Sigmoid colon (tissue), 6 donors: ENCODE measurements at regions not wholly inside any gene's neighbourhood (a gene's known extent, or its start where the extent isn't known, plus 50 kb on each side); places are given as distances from the start of the nearest gene placed in this dataset.
"Not testable (repeated sequence)": the region's sequence is repeated elsewhere in the genome, so short reads cannot be mapped to it uniquely, and the experiment has no call there.

Source experiments
- DNase-seq: peaks from one replicate; pipeline ENCODE4 v3.0.0-alpha.2; 2019
- H3K27ac ChIP-seq, 4 donors: fragments of 200-600 bp; sonication (generic); one replicate each; pipeline ENCODE4 v1.5.1; 2016 to 2019; ENCODE audit warnings: mild to moderate bottlenecking in 1 of 4
- H3K27me3 ChIP-seq, 3 donors: fragments of 200-600 bp; sonication (generic); one replicate each; pipeline ENCODE4 v1.5.1; 2019; ENCODE audit warnings: mild to moderate bottlenecking in 1 of 3
- H3K36me3 ChIP-seq, 4 donors: fragments of 200-600 bp; sonication (generic); one replicate each; pipeline ENCODE4 v1.5.1; 2016 to 2019
- H3K4me1 ChIP-seq, 4 donors: fragments of 200-600 bp; sonication (generic); one replicate each; pipeline ENCODE4 v1.5.1; 2017 to 2019
- H3K4me3 ChIP-seq, 4 donors: fragments of 200-600 bp; sonication (generic); one replicate each; pipeline ENCODE4 v1.5.1; 2017 to 2019; ENCODE audit warnings: mild to moderate bottlenecking in 2 of 4, moderate library complexity in 1 of 4
- H3K9me3 ChIP-seq, 4 donors: fragments of 200-600 bp in 3 of 4; sonication (generic) in 3 of 4; one replicate each; pipeline versions ENCODE4 v1.5.1 to v1.6.1; 2013 to 2019
- CTCF ChIP-seq, 4 experiments: fragments of 450-650 bp in 3 of 4; fragments of 200-600 bp in 1 of 4; IDR thresholded peaks; one replicate each; pipeline ENCODE4 v1.5.1; 2016 to 2019; ENCODE audit warnings: antibody characterized with exemption in 4 of 4, mild to moderate bottlenecking in 3 of 4, moderate library complexity in 2 of 4
- EP300 ChIP-seq, 4 donors: sonication (generic); formaldehyde crosslinking; IDR thresholded peaks; one replicate each; pipeline ENCODE4 v1.6.1; 2017; ENCODE audit warnings: antibody characterized with exemption in 4 of 4
- POLR2A ChIP-seq, 2 donors: fragments of 450-650 bp; IDR thresholded peaks; one replicate each; pipeline ENCODE4 v1.6.1; 2016; ENCODE audit warnings: antibody characterized with exemption in 2 of 2, mild to moderate bottlenecking in 2 of 2, moderate library complexity in 2 of 2
- POLR2AphosphoS5 ChIP-seq, 4 donors: sonication (generic); formaldehyde crosslinking; IDR thresholded peaks; one replicate each; pipeline ENCODE4 v1.6.1; 2017; ENCODE audit warnings: antibody characterized with exemption in 4 of 4
- WGBS, 2 donors: extraction: QIAGEN DNeasy Blood & Tissue Kit; methylation state at CpG; one replicate each; pipeline ENCODE4 v1.1.7; 2013; 5-methylcytosine and 5-hydroxymethylcytosine counted together
- intact Hi-C: fragments of 100-400 bp; cut with DNase I; formaldehyde crosslinking; loops from one replicate; pipeline ENCODE4 v1.15.1; 2023
- donor health status: healthy with polysubstance abuse.
- donor health status: healthy.

- H3K27me3 ChIP-seq: no peaks in the 10 kb centered on the region
- no peak overlapping the region for H3K27ac ChIP-seq
- intact Hi-C loops: no loop called here
- H3K36me3 ChIP-seq: no peaks in the 10 kb centered on the region
- TF ChIP-seq CTCF (IDR thresholded peaks at IDR 0.05) (no peak), POLR2A (IDR thresholded peaks at IDR 0.05) (no peak), EP300 (IDR thresholded peaks at IDR 0.05) (no peak), POLR2AphosphoS5 (IDR thresholded peaks at IDR 0.05) (no peak)
- peaks cover 0 to 4% (median 0%) of the 10 kb centered on the region in 4 donors for H3K9me3 ChIP-seq
- no peaks in the 10 kb centered on the region for H3K4me1 ChIP-seq
- no peak overlapping the region for H3K4me3 ChIP-seq
- no peak for DNase-seq
- 80 to 84% methylated on average over 4 of the region's 4 CpGs for WGBS, 2 donors
Measured at GRCh38 chr6:76516924-76517323, 444.5 kb upstream of the IMPG1 start.

DNA sequence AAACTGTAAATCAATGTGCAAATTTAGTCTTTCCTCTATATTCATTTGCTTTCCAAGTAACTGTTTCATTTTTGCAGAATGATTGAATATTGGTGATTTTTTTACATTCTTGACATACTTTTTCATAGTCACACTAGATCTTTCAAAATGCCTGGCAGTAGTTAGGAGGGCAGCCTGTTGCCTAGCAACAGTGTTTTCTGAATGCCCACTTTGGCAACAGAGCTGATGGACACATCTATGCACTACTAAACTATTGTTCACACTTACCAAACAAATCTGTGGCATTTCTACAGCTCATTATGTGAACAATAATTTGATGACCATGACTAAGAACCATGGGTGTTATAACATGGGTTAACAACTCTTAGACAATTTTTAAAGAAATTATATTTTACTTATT, 438.0 kb upstream of the IMPG1 start:
- TF ChIP-seq EP300 (IDR thresholded peaks at IDR 0.05): no peak
- no peak for TF ChIP-seq POLR2AphosphoS5 (IDR thresholded peaks at IDR 0.05)
- TF ChIP-seq POLR2A (IDR thresholded peaks at IDR 0.05): no peak
- no peak for TF ChIP-seq CTCF (IDR thresholded peaks at IDR 0.05)
- DNase-seq: no peak
- Histone ChIP-seq H3K4me1 (no peaks in the 10 kb centered on the region), H3K4me3 (no peak overlapping the region), H3K36me3 (no peaks in the 10 kb centered on the region), H3K9me3 (no peaks in the 10 kb centered on the region), H3K27ac (no peak overlapping the region), H3K27me3 (no peaks in the 10 kb centered on the region)
- intact Hi-C loops: no loop called here

- H3K4me1 ChIP-seq: no peaks in the 10 kb centered on the region
- H3K36me3 ChIP-seq: no peaks in the 10 kb centered on the region
- no peak for TF ChIP-seq CTCF (IDR thresholded peaks at IDR 0.05)
- no peak for TF ChIP-seq POLR2A (IDR thresholded peaks at IDR 0.05)
- no peak for TF ChIP-seq EP300 (IDR thresholded peaks at IDR 0.05)
- no peak for TF ChIP-seq POLR2AphosphoS5 (IDR thresholded peaks at IDR 0.05)
- H3K9me3 ChIP-seq: no peaks in the 10 kb centered on the region
- intact Hi-C loops: no loop called here
- H3K27ac ChIP-seq: no peak overlapping the region
- DNase-seq: no peak
- WGBS, 2 donors: 70 to 82% methylated on average over 2 of the region's 2 CpGs
- H3K4me3 ChIP-seq: no peak overlapping the region
- H3K27me3 ChIP-seq: no peaks in the 10 kb centered on the region
Measured at GRCh38 chr6:76509397-76509796, 436.9 kb upstream of the IMPG1 start.

DNA sequence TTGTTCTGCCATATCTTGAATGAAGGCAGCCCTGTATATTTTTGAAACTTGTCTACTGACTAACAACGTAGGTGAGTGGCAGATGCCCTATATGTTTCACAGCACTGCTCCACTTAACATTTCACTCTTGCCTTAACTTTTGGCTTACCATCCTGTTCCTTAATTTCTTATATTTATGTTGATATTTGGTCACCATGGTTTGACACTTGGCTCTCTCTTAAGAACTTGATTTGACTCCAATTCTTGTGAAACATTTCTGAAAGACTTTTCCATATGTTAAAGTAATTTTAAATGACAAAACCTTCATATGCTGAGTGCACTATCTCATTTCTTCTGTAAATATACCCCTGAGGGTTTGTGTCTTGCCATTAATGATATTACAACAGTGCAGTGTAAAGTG, 434.3 kb upstream of the IMPG1 start:
- Histone ChIP-seq H3K36me3 (no peaks in the 10 kb centered on the region), H3K27me3 (no peaks in the 10 kb centered on the region), H3K9me3 (no peaks in the 10 kb centered on the region), H3K4me1 (no peaks in the 10 kb centered on the region), H3K4me3 (no peak overlapping the region), H3K27ac (no peak overlapping the region)
- WGBS, 2 donors: 76 to 79% methylated on average over 1 of the region's 1 CpG
- no peak for TF ChIP-seq EP300 (IDR thresholded peaks at IDR 0.05)
- TF ChIP-seq POLR2AphosphoS5 (IDR thresholded peaks at IDR 0.05): no peak
- no peak for TF ChIP-seq CTCF (IDR thresholded peaks at IDR 0.05)
- TF ChIP-seq POLR2A (IDR thresholded peaks at IDR 0.05): no peak
- DNase-seq: no peak
- intact Hi-C loops: no loop called here

DNA sequence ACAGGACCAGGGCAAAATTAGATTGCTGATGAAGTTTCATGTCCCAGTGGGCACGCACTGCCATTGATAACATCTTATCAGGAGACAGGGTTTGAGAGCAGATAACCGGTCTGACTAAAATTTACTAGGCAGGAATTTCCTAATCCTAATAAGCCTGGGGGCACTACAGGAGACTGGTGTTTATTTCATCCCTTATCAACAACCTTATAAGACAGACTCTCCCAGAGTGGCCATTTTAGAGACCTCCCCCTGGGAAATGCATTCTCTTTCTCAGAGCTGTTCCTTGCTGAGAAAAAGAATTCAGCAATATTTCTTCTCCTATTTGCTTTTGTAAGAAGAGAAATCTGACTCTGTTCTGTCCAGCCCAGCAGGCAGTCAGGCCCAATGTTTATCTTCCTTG, 423.4 kb upstream of the IMPG1 start:
- TF ChIP-seq CTCF (IDR thresholded peaks at IDR 0.05) (no peak), POLR2A (IDR thresholded peaks at IDR 0.05) (no peak), POLR2AphosphoS5 (IDR thresholded peaks at IDR 0.05) (no peak), EP300 (IDR thresholded peaks at IDR 0.05) (no peak)
- Histone ChIP-seq H3K4me1 (no peaks in the 10 kb centered on the region), H3K4me3 (no peak overlapping the region), H3K36me3 (no peaks in the 10 kb centered on the region), H3K27me3 (no peaks in the 10 kb centered on the region), H3K27ac (no peak overlapping the region), H3K9me3 (peaks cover 0 to 6% (median 0%) of the 10 kb centered on the region in 4 donors)
- no peak for DNase-seq
- 91 to 92% methylated on average over 2 of the region's 2 CpGs for WGBS, 2 donors
- intact Hi-C loops: no loop called here

GRCh38 chr6:76491376-76491775, 418.9 kb upstream of the IMPG1 start:
- intact Hi-C loops, H3K4me1 ChIP-seq, H3K36me3 ChIP-seq, H3K27me3 ChIP-seq, H3K4me3 ChIP-seq, H3K9me3 ChIP-seq, H3K27ac ChIP-seq, DNase-seq: not testable (repeated sequence)
- 88 to 91% methylated on average over 3 of the region's 3 CpGs for WGBS, 2 donors
